KOPT-K1 (cell line): ENCODE measurements at regions not wholly inside any gene's neighbourhood (a gene's known extent, or its start where the extent isn't known, plus 50 kb on each side); places are given as distances from the start of the nearest gene placed in this dataset.
A peak's percentile ranks its signal among the peaks of the same experiment; 100 is the strongest.

Experiments
- H3K27ac ChIP-seq: fragments of 200-600 bp; sonication (generic); 2 replicates; pipeline ENCODE4 v1.5.1; 2016; ENCODE audit warnings: antibody characterized with exemption, mild to moderate bottlenecking, low read depth, low read length; ENCODE audit not compliant: poor library complexity, severe bottlenecking
- H3K36me3 ChIP-seq: fragments of 200-600 bp; sonication (generic); 2 replicates; pipeline ENCODE4 v1.5.1; 2017; ENCODE audit warnings: antibody characterized with exemption, mild to moderate bottlenecking, low read length, moderate library complexity; ENCODE audit not compliant: insufficient read depth
- H3K9me3 ChIP-seq: fragments of 200-600 bp; sonication (generic); 2 replicates; pipeline ENCODE4 v1.5.1; 2017; ENCODE audit warnings: antibody characterized with exemption, low read length, mild to moderate bottlenecking; ENCODE audit not compliant: insufficient read depth, poor library complexity, severe bottlenecking

DNA sequence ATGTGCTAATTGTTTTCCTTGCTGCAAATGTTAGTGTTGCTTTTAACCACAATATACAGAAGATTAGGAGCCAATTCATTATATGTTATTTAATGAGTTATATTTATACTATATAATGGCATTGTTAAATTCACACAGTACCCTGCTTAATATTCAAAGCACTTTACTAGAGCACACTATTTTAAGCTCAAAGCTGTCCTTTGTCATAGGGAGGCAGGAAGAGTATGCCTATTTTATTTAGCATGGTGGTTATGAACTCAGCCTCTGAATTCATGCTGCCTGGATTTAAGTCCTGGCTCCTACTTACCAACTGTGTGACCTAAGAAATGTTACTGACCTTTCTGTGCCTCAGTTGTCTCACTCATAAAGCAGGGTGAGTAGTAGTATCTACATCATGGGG, 80.5 kb downstream of the FASTKD2 start:
- H3K36me3 ChIP-seq: no peaks in the 10 kb centered on the region
- no peak overlapping the region for H3K27ac ChIP-seq
- H3K9me3 ChIP-seq: no peaks in the 10 kb centered on the region

DNA sequence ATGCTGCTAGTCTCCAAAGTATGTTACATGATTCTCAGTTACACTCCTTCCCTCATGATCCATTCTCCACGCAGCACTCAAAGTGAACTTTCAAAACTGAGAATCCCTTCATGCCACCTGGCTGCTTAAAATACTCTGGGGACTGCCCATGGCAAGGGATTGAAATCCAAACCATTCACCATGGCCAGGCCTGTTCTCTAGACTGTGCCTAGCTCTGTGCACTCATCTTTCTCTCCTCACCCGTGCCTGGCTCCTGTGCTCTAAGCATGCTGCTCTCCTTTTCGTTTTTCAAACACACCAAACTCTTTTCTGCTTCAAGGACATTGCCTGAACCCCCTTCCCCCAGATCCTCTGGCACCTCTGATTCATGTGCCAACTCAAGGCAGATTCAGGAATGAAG, 80.9 kb downstream of the FASTKD2 start:
- Histone ChIP-seq H3K9me3 (no peaks in the 10 kb centered on the region), H3K36me3 (no peaks in the 10 kb centered on the region), H3K27ac (no peak overlapping the region)

DNA sequence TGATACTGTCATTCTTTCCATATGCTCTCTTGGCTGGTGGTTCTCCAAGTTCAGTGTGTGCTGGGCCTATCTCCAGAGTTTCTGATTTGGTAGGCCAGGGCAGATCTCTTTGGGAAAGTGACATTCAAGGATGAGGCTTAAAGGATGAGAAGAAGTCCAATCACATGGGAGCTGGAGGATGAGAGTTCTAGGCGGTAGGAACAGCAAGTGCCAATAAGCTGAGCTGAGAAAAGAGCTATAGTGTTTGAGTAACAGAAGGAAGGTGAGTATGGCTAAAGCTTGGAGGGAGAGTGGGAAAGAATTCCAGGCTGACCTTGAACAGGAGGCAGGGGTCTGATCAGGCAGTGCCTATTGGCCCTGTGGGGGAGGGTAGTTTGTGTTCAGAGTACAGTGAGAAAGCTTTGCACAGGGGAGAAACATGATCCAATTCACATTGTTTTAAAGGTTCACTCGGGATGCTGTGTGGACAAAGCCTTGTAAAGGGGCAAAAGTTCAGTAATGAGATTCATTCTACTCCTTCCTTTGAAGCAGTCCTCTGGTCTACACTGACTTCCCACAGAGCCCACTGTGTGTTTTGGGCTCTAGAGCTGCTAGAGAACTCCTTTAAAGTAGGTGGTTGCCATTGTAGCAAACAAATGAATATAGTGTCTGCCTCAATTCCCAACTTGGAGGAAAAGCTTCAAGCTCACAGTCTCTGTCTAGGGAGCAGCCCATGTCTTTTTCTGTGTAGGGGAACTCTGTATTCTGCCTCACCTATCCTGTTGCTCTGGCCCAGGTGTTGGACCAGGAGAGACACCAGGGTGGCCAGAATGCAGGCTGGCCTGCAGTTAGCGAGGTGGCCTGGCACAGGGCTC, 81.8 kb downstream of the FASTKD2 start:
- Histone ChIP-seq H3K36me3 (no peaks in the 10 kb centered on the region), H3K27ac (no peak overlapping the region), H3K9me3 (no peaks in the 10 kb centered on the region)

DNA sequence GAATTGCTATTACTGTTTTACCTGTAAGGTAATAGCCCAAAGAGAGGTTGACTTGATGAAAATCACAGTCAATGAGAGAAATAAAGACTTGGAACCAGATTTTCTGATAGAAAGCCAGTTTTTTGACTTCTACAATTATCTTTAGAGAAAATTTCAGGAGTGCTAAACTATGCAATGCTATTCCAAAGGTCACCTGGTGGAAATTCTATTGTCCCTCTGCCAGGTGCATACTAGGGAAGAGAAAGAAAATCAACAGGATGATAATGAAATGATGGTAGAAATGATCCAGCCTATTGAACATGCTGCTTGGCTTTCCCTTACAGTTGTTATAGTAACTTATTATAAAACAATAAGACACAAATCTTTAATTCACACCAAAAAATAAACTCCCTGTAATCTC, 85.0 kb downstream of the FASTKD2 start:
- H3K9me3 ChIP-seq: no peaks in the 10 kb centered on the region
- H3K36me3 ChIP-seq: no peaks in the 10 kb centered on the region
- no peak overlapping the region for H3K27ac ChIP-seq

DNA sequence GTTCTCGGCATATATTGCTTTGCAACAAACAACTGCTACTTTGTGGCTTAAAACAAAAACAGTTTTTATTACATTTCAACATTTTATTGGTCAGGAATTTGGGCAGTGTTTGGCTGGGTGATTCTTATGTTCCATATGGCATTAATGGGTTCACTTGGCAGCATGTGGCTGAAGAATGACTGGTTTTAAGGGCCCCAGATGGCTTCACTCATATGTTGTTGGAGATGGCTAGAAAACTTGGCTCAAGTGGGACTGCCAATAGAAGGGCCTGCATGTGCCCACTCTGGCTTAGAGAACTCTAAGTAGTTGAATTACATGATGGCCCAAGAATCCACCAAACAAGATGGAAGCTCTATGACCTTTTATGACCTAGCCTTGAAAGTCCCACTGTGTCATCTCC, 86.1 kb downstream of the FASTKD2 start:
- H3K36me3 ChIP-seq: no peaks in the 10 kb centered on the region
- no peaks in the 10 kb centered on the region for H3K9me3 ChIP-seq
- no peak overlapping the region for H3K27ac ChIP-seq

DNA sequence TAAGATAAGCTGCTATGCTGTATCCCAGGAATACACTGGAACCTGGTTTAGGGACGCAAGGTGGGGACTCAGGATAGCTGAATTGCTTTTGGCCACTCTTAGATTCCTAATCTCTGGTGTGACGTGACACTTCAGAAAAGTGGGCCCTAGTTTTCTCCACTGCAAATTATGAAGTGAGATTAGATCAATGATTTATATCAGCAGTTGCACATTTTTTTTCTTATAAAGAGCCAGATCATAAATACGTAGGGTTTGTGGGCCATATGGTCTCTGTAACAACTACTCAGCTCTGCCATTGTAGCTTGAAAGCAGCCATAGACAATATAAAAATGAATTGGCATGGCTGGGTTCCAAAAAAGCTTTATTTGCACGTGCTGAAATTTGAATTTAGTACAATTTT, 85.4 kb upstream of the CPO start:
- H3K36me3 ChIP-seq: no peaks in the 10 kb centered on the region
- no peaks in the 10 kb centered on the region for H3K9me3 ChIP-seq
- H3K27ac ChIP-seq: no peak overlapping the region

DNA sequence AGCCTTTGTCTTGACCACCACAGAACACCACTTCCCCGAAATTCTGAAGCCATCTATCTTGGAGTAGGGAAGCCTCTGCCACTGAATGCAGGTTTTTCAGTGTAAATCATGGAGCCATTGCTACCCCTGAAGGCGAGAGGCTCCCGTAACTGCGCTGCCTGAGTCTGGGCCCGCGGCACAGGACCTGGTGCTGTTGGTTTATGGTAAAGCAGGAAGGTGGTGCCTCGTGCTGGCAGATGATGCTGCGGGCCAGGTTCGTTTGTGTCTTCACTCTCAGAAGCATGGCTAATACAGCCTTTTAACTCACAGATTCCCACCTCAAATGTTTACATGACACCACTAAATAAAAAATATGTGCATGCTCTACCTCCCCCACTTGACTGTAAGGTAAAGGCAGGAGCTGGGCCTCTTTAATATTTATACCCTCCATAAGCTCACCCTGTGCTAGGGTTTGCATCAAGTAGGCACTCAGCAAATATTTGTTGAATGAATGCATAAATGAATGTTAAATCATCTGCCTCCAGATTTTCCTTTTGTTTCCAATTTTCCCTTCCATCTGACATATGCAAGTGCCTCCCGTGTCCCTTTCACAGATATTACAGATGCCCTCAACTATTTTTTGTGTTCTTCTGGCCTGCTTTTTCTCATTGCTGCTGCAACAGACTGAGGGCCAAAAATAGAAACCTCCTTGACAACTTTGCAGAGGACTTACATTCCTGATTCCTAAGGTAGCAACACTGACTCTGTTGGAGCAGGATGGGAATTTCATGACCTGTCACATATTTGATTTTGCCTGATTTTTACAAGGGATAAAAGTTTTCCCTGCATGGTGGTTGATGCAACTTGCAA, 83.5 kb upstream of the CPO start:
- no peaks in the 10 kb centered on the region for H3K36me3 ChIP-seq
- no peak overlapping the region for H3K27ac ChIP-seq
- no peaks in the 10 kb centered on the region for H3K9me3 ChIP-seq

DNA sequence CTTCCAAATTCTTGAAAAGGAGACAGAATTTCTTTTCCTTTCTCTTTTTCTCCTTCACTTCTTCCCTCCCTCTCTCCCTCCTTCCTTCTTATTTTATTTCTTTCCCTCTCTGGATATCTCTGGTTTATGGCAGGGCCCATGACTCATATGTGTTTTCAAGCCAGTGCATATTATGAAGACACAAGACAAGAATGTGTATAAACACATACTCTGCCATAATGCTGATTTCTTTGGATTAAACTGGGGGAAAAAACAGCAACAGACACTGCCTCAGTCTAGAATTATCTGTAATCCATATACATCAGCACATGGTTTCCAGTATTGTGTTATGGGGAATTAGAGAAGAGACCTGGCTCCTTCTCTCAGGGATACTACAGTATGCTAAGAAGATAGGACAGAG, 82.8 kb upstream of the CPO start:
- Histone ChIP-seq H3K9me3 (no peaks in the 10 kb centered on the region), H3K27ac (no peak overlapping the region), H3K36me3 (no peaks in the 10 kb centered on the region)

DNA sequence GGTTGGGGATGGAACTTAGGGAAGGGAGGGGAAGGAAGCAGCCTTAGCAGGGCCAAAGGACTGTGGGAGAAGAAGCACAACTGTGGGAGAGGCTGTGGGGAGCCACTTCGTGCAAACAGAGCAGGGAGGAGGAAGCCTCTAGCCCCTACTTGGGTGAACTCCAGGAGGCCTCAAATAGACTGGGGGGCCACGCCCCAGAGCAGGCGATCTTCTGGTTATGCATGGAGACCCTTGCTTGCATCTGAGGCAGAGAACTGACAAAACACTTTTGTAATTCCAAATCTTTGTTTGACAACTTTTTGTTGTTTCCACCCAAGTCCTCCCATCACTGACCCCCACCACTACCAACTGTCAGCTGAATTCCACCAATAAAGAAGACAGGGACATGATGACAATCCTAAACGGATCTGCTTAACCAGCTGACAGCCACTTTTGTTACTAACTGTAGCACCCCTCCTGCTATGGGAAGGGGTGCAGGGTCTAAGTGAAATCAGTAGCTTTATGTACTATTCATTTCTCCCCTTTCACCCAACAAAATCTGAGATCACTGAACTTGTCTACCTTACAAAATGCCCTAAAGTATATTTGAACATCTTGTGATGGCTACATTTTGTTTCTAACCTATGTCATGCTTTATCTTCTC, 80.5 kb upstream of the CPO start:
- Histone ChIP-seq H3K27ac (peak overlapping the region; percentile 62), H3K9me3 (no peaks in the 10 kb centered on the region), H3K36me3 (no peaks in the 10 kb centered on the region)

DNA sequence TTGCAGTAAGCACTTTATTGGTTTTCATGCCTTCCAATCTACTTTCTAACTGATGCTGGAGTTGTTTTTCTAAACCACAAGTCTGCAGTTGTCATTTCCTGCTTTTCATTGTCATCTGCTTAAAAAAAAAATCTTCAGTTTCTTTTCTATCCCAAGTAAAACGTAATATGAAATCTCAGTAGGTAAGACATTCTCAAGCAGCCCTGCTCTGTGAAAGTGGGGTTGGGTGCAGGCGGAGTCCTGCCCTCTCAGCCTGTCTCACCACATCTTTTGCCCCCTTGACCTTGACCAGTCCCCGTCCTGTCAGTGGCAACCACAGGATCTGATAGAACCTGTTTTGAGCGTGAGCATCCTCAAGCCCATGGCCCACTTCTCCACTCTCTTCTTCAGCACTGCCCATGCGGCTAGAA, 80.0 kb upstream of the CPO start:
- Histone ChIP-seq H3K36me3 (no peaks in the 10 kb centered on the region), H3K27ac (peak overlapping the region; percentile 62), H3K9me3 (no peaks in the 10 kb centered on the region)

DNA sequence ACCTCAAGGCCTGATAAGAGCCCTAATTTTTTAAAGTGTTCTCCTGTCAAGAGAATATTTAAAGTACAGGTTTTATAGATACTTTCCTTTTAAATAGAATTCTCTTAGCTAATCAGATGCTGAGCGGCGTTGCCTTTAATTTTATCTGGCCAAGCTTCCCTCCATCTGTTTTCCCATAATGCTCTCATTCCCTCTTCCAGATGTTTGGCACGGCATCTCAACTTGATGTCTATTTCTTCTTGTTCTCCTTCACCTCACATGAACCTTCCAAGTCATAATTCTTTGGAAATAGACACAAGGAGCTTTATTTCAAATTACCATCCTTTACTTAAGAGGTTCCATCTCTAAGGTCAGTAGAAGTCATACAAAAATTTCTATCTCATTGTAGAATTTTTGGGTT, 76.1 kb upstream of the CPO start:
- H3K9me3 ChIP-seq: no peaks in the 10 kb centered on the region
- H3K36me3 ChIP-seq: no peaks in the 10 kb centered on the region
- H3K27ac ChIP-seq: no peak overlapping the region

DNA sequence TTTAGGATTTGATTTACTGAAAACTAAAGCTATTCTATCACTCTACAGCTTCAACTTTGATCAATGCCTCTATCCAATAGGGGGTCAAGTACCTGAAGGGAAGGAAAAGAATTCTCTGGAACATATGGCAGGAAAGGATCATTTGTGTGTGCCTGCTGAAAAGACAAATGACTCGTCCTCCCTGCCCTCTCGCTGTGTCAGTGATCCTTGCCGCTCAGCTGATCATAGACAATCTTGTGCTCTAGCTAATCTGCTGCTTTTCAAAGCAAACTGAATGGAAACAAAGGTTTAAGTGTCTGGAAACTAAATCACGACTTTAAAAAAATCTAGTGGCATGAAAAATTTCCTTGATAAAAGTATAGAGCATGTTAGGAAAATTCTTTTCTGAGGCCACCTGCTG, 75.6 kb upstream of the CPO start:
- no peak overlapping the region for H3K27ac ChIP-seq
- H3K9me3 ChIP-seq: no peaks in the 10 kb centered on the region
- no peaks in the 10 kb centered on the region for H3K36me3 ChIP-seq

DNA sequence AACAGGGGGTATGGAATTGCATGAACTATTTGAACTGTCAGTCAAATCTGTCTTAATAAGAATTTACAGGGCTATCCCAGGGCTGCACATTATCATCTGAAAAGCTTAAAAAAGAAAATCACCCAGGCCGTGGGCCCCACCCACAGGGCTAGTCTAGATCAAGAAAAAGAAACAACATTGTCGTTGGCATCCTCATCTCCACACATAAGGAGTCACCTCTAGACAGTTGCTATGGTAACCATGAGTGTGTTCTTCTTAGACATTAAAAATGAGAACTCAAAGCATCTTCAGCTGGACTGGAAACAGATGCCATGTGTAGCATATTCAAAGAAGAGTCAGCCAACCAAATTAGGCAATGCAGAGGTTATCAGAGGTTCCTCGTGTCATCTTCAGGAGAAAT, 72.3 kb upstream of the CPO start:
- no peaks in the 10 kb centered on the region for H3K9me3 ChIP-seq
- no peaks in the 10 kb centered on the region for H3K36me3 ChIP-seq
- H3K27ac ChIP-seq: no peak overlapping the region

DNA sequence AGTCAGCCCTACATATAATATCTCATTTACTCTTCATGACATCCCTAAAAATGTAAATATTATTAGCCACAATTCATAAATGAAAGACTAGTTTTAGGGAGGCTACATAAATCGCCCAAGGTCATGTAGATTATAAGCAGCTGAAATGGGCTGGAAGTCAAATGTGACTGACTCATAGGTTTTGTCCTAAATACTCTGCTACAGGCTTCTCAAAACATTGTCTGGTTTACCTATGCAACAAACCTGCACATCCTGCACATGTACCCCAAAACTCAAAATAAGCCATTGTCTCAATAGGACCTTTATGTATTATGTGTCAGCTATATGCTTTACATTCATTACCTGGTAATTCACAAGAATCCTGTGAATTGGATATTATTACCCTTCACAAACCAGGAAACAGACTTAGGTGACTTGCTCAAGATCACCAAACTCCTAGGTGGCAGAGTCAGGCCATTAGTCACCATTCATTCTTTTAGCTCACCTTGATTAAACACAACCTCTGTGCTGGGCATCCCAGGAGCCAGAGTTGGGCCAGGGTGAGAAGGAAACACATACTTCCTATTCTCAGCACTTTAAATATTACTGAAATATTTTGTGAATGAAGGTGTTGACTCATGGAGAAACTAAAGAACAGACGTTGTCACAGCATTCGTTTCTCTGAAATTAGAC, 69.4 kb upstream of the CPO start:
- Histone ChIP-seq H3K36me3 (no peaks in the 10 kb centered on the region), H3K9me3 (no peaks in the 10 kb centered on the region), H3K27ac (no peak overlapping the region)

DNA sequence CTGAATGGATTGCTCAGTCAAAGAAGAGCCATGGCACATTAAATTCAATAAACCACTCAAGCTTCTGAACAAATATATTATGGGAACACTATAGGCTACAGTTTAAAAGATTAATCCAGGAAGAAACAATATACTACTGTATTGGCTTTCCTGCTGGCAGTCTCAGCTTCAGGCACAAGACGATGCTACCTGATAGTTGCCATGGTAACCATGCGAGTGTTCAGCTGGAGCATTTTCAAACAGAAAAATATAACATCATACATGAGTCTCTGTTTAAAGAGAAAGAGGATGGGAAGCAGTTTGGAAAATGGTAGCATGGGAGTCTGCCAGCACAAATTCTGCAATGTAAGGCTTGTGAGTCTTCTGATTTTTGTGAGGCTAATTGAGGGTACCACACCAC, 65.9 kb upstream of the CPO start:
- H3K9me3 ChIP-seq: no peaks in the 10 kb centered on the region

More for the DNA sequence above, 65.9 kb upstream of the CPO start:
- Histone ChIP-seq H3K27ac (no peak overlapping the region), H3K36me3 (no peaks in the 10 kb centered on the region)
